Adrenal gland (tissue), 9 donors: ENCODE measurements at regions not wholly inside any gene's neighbourhood (a gene's known extent, or its start where the extent isn't known, plus 50 kb on each side); places are given as distances from the start of the nearest gene placed in this dataset.

Source experiments
- DNase-seq, 7 donors: peaks; one replicate each; pipeline ENCODE4 v3.0.0-alpha.2; 2019 to 2020
- H3K27ac ChIP-seq, 5 donors: fragments of 200-600 bp; sonication (generic) in 4 of 5; 1 replicate in 3 of 5; 2 replicates in 2 of 5; pipeline versions ENCODE4 v1.5.1 to v1.8.0; 2016 to 2020; ENCODE audit warnings: mild to moderate bottlenecking in 1 of 5
- H3K27me3 ChIP-seq: fragments of 200-600 bp; 2 replicates; pipeline ENCODE4 v1.8.0; 2021
- H3K36me3 ChIP-seq, 2 donors: fragments of 200-600 bp; replicated peaks in 1 of 2; 1 replicate in 1 of 2; 2 replicates in 1 of 2; pipeline versions ENCODE4 v1.5.1 to v1.8.0; 2018 to 2022
- H3K4me1 ChIP-seq, 2 donors: fragments of 200-600 bp; replicated peaks in 1 of 2; 1 replicate in 1 of 2; 2 replicates in 1 of 2; pipeline versions ENCODE4 v1.5.1 to v1.8.0; 2018 to 2021
- H3K4me3 ChIP-seq, 4 donors: fragments of 200-600 bp; sonication (generic) in 3 of 4; one replicate each; pipeline ENCODE4 v1.5.1; 2016 to 2018
- H3K9me3 ChIP-seq, 3 donors: fragments of 200-600 bp; sonication (generic) in 1 of 3; replicated peaks in 1 of 3; 1 replicate in 2 of 3; 2 replicates in 1 of 3; pipeline versions ENCODE4 v1.5.1 to v1.8.0; 2016 to 2021
- POLR2A ChIP-seq, 2 donors: fragments of 450-650 bp; IDR thresholded peaks; one replicate each; pipeline ENCODE4 v1.6.1; 2017; ENCODE audit warnings: antibody characterized with exemption in 2 of 2, mild to moderate bottlenecking in 2 of 2, moderate library complexity in 1 of 2
- WGBS, 4 donors: extraction: QIAGEN DNeasy Blood & Tissue Kit in 2 of 4; methylation state at CpG; one replicate each; pipeline versions ENCODE4 v1.1.5 to v1.1.7; 2013 to 2017; 5-methylcytosine and 5-hydroxymethylcytosine counted together
- intact Hi-C, 2 donors: fragments of 100-400 bp; cut with DNase I; formaldehyde crosslinking; loops; one replicate each; pipeline versions ENCODE4 v1.14.1 to v1.15.0; 2022 to 2023
- TF ChIP-seq, protein P1 (sequence below), 6 experiments: fragments of 450-650 bp in 4 of 6; fragments of 200-600 bp in 2 of 6; sonication (generic) in 1 of 6; IDR thresholded peaks; 1 replicate in 5 of 6; 2 replicates in 1 of 6; pipeline versions ENCODE4 v1.5.1 to v1.8.0; 2016 to 2021; ENCODE audit warnings: antibody characterized with exemption in 6 of 6, mild to moderate bottlenecking in 2 of 6, moderate library complexity in 1 of 6
- donor health status: healthy with polysubstance abuse.
- donor health status: Bipolar disorder and iron deficiency.
- donor health status: DM: yes; HTN: yes; CAD: no.
- donor health status: DM: no; HTN: no; CAD: no.
- donor health status: DM: no; HTN: no; CAD: no.

DNA sequence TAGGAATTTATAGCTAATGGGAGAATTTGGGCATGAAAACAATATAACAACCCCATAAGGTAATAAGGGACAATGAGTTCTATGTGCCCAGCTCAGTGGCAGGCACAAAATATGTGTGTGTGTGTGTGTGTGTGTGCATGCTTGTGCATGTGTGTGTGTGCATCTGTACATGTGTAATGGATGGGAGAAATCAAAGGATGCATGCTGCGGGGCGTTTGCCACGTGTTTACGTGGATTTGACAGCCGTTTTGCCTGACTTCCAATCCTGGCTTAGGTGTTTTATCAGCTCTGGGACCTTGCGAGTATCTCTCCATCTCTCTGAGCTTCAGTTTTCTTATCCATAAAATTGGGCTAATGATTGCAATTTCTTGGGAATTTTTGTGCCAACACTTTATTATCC, 108.4 kb downstream of the IRX5 start:
- Histone ChIP-seq H3K27me3 (peaks cover 6% of the 10 kb centered on the region), H3K4me1 (no peaks in the 10 kb centered on the region), H3K4me3 (no peak overlapping the region), H3K9me3 (no peaks in the 10 kb centered on the region), H3K27ac (no peak overlapping the region), H3K36me3 (no peaks in the 10 kb centered on the region)
- WGBS, 4 donors: 61 to 83% (median 79%) methylated on average over 6 of the region's 6 CpGs
- intact Hi-C loops: no loop called here
- TF ChIP-seq POLR2A (IDR thresholded peaks at IDR 0.05): no peak
- TF ChIP-seq, protein P1, sequence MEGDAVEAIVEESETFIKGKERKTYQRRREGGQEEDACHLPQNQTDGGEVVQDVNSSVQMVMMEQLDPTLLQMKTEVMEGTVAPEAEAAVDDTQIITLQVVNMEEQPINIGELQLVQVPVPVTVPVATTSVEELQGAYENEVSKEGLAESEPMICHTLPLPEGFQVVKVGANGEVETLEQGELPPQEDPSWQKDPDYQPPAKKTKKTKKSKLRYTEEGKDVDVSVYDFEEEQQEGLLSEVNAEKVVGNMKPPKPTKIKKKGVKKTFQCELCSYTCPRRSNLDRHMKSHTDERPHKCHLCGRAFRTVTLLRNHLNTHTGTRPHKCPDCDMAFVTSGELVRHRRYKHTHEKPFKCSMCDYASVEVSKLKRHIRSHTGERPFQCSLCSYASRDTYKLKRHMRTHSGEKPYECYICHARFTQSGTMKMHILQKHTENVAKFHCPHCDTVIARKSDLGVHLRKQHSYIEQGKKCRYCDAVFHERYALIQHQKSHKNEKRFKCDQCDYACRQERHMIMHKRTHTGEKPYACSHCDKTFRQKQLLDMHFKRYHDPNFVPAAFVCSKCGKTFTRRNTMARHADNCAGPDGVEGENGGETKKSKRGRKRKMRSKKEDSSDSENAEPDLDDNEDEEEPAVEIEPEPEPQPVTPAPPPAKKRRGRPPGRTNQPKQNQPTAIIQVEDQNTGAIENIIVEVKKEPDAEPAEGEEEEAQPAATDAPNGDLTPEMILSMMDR (IDR thresholded peaks at IDR 0.05): no peak
- DNase-seq: peak in 1 of 7 donors; percentile 17

DNA sequence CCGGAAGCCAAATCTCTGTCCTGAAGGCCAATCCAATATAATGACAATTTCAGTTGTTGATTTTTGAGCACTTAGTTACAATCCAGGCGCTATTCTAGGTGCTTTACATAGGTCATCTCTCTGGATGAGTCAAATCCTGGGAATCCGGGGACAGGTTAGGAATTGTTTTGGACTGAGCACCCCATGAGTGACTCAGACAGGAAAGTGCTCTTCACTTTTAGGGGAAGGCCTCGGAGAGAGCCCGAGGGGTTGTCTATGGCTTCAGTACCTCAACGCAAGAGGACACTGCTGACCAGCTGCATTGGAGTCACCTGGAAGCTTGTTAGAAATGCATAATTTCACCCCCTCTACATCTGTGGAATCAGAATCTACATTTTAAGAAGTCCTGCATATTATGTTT, 108.8 kb downstream of the IRX5 start:
- Histone ChIP-seq H3K27ac (no peak overlapping the region), H3K9me3 (no peaks in the 10 kb centered on the region), H3K36me3 (no peaks in the 10 kb centered on the region), H3K4me3 (no peak overlapping the region), H3K27me3 (peaks cover 6% of the 10 kb centered on the region), H3K4me1 (no peaks in the 10 kb centered on the region)
- intact Hi-C loops: no loop called here
- TF ChIP-seq, protein P1 (IDR thresholded peaks at IDR 0.05): no peak
- no peak for TF ChIP-seq POLR2A (IDR thresholded peaks at IDR 0.05)
- no peak for DNase-seq
- 72 to 90% (median 88%) methylated on average over 6 of the region's 6 CpGs for WGBS, 4 donors

DNA sequence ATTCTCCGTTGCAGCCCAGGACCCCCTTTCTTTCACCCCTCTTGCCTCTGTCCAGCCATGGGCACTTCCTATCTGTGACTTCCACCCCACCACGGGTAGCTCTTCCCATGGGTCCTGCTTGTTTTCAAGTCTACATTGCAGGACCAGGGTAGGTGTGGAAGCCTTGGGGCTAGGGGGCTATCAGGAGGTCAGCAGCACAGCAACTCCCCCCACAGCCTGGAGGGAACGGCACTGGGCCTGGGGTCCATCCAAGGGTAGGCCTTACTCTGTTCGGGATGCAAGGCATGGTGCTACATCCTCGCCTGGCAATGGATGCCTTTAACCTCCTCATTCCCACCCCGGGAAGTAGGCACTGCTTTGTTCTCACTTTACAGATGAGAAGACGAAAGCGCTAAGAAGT, 109.3 kb downstream of the IRX5 start:
- WGBS, 4 donors: 71 to 79% (median 75%) methylated on average over 8 of the region's 8 CpGs
- no peak overlapping the region for H3K4me3 ChIP-seq

DNA sequence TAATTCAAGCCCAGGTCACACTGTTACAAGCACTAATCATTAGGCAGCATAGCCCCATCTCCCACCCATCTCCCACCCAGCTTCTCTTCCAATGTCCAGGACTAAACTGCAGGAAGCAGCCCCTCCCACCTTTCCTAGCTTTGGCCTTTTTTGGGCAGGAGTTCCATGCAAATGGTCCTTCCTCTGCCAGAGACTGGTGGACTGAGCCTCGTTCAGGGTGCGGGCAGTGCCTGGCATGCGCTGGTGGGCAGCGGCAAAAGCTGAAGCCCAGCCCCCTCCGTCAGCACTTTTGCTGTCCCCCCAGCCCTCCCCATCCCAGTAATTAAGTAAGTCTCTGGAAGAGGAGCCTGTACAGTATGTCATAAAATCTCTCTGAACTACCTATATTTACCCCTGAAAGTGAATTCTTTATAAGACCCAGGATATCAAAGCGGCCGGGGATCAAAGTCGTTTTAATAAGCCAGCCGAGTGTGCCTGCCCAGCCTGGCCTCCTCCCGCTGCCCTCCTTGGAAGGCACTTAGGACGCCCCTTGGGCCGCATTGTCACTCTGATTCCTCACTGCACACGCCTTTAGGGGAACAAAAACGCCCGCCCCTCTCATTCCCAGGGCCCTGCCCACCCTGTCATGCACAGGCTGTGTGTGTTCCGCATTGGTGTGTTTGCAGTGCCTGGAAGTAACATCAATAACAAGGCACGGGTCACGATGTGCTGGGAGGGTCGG, 109.9 kb downstream of the IRX5 start:
- Histone ChIP-seq H3K4me1 (no peaks in the 10 kb centered on the region), H3K9me3 (no peaks in the 10 kb centered on the region), H3K27me3 (peaks cover 6% of the 10 kb centered on the region), H3K27ac (no peak overlapping the region), H3K36me3 (no peaks in the 10 kb centered on the region), H3K4me3 (no peak overlapping the region)
- TF ChIP-seq POLR2A (IDR thresholded peaks at IDR 0.05): no peak
- peak in 1 of 7 donors; percentile 14 for DNase-seq
- WGBS, 4 donors: 75 to 82% (median 81%) methylated on average over 18 to 19 of the region's 19 CpGs
- intact Hi-C loops: no loop called here

More for the DNA sequence above, 109.3 kb downstream of the IRX5 start:
- peak in 1 of 7 donors; percentile 9 for DNase-seq
- TF ChIP-seq, protein P1 (IDR thresholded peaks at IDR 0.05): no peak
- no peak for TF ChIP-seq POLR2A (IDR thresholded peaks at IDR 0.05)
- Histone ChIP-seq H3K27ac (no peak overlapping the region), H3K4me1 (no peaks in the 10 kb centered on the region), H3K27me3 (peaks cover 6% of the 10 kb centered on the region), H3K36me3 (no peaks in the 10 kb centered on the region), H3K9me3 (no peaks in the 10 kb centered on the region)
- intact Hi-C loops: no loop called here
